K562 (cell line): ENCODE measurements at regions not wholly inside any gene's neighbourhood (a gene's known extent, or its start where the extent isn't known, plus 50 kb on each side); places are given as distances from the start of the nearest gene placed in this dataset.

ENCODE experiments used
- ATAC-seq: fragments of 200-7000 bp; cut with Tn5 transposase; 3 replicates; pipeline ENCODE4 v1.9.1; 2020; ENCODE audit warnings: moderate library complexity
- BruUV-seq: library from RNA; stranded (reverse); fragments of 400-500 nt; replicated peaks from 2 replicates; lab custom pipeline; 2021; lab: Mats Ljungman, UMichigan
- CTCF ChIA-PET: fragments of 300-600 bp; formaldehyde crosslinking; extraction: SDS; loops from one replicate; lab custom pipeline; 2021; ENCODE audit warnings: low intra/inter-chr PET ratio; lab: Yijun Ruan, JAX
- POLR2A ChIA-PET: fragments of 300-600, 350-650 bp; sonication (Branson Sonifier 250); formaldehyde crosslinking; extraction: SDS; loops from one replicate; lab custom pipeline; 2021; ENCODE audit warnings: antibody characterized with exemption, inconsistent platforms; lab: Yijun Ruan, JAX
- DNase-seq, 4 experiments: peaks; one replicate each; pipeline versions ENCODE4 v3.0.0 to v3.0.0-alpha.2; 2011 to 2018; ENCODE audit warnings: low spot score in 3 of 4, mixed read lengths in 3 of 4; ENCODE audit errors: extremely low read depth in 1 of 4
- FAIRE-seq: peaks from 2 replicates; lab custom pipeline; 2011; peaks lifted over from hg19 to GRCh38; lab: Jason Lieb, UNC
- H2AFZ ChIP-seq: 2 replicates; pipeline ENCODE4 v1.6.0; 2011; ENCODE audit warnings: low read depth, low read length, control low read depth, inconsistent platforms
- H3K27ac ChIP-seq: fragments of 200-600 bp; 3 replicates; pipeline ENCODE4 v1.8.0; 2011; ENCODE audit warnings: low read depth, mild to moderate bottlenecking, control low read depth, inconsistent platforms, low read length, moderate library complexity, mixed read lengths; ENCODE audit errors: extremely low read depth
- H3K27me3 ChIP-seq, 2 experiments: fragments of 300-600 bp in 1 of 2; 2 replicates in 1 of 2; 3 replicates in 1 of 2; pipeline versions ENCODE4 v1.6.0 to v1.8.0; 2011; ENCODE audit warnings: inconsistent platforms in 2 of 2, low read length in 2 of 2, mild to moderate bottlenecking in 1 of 2, mixed read lengths in 1 of 2, moderate library complexity in 1 of 2; ENCODE audit not compliant: control insufficient read depth in 2 of 2, insufficient read depth in 2 of 2
- H3K36me3 ChIP-seq: fragments of 300-600 bp; 3 replicates; pipeline ENCODE4 v1.8.0; 2011; ENCODE audit warnings: mild to moderate bottlenecking, low read length, inconsistent platforms; ENCODE audit not compliant: control insufficient read depth, insufficient read depth
- H3K4me1 ChIP-seq, 2 experiments: fragments of 200-600 bp in 1 of 2; replicated peaks in 1 of 2; 2 replicates in 1 of 2; 3 replicates in 1 of 2; pipeline versions ENCODE4 v1.5.1 to v1.8.0; 2011; ENCODE audit warnings: inconsistent platforms in 2 of 2, low read length in 2 of 2, mild to moderate bottlenecking in 1 of 2, mixed read lengths in 1 of 2, moderate library complexity in 1 of 2; ENCODE audit not compliant: control insufficient read depth in 2 of 2, insufficient read depth in 2 of 2
- H3K4me2 ChIP-seq: 2 replicates; pipeline ENCODE4 v1.6.1; 2011; ENCODE audit warnings: low read length, control low read depth, inconsistent platforms, mixed read lengths; ENCODE audit not compliant: insufficient read depth
- H3K4me3 ChIP-seq: fragments of 200-600 bp; sonication (generic), shearing (Covaris generic); 2 replicates; pipeline ENCODE4 v1.5.1; 2016; ENCODE audit warnings: control low read depth, inconsistent platforms
- H3K79me2 ChIP-seq: fragments of 200-600 bp; 3 replicates; pipeline ENCODE4 v1.8.0; 2011; ENCODE audit warnings: low read length, inconsistent platforms; ENCODE audit not compliant: control insufficient read depth, insufficient read depth
- H3K9ac ChIP-seq, 2 experiments: 2 replicates each; pipeline versions ENCODE4 v1.6.0 to v1.6.1; 2011; ENCODE audit warnings: low read depth in 2 of 2, low read length in 2 of 2, control low read depth in 1 of 2, inconsistent platforms in 1 of 2, mild to moderate bottlenecking in 1 of 2, mixed read lengths in 1 of 2; ENCODE audit not compliant: insufficient read depth in 1 of 2
- H3K9me1 ChIP-seq: one replicate; pipeline ENCODE4 v1.6.0; 2011; ENCODE audit warnings: inconsistent platforms, mild to moderate bottlenecking, low read length, moderate library complexity; ENCODE audit not compliant: control insufficient read depth, insufficient read depth
- H3K9me3 ChIP-seq: replicated peaks from 2 replicates; pipeline ENCODE4 v1.5.1; 2011; ENCODE audit warnings: low read depth, low read length, inconsistent platforms; ENCODE audit not compliant: control insufficient read depth, insufficient read depth
- H4K20me1 ChIP-seq: replicated peaks from 2 replicates; pipeline ENCODE4 v1.6.1; 2011; ENCODE audit warnings: low read length, inconsistent platforms, mixed read lengths; ENCODE audit not compliant: control insufficient read depth, insufficient read depth
- CLOCK ChIP-seq: fragments of 250-450 bp; sonication (Bioruptor Pico); IDR thresholded peaks from 2 replicates; pipeline ENCODE4 v1.4.0; 2020; ENCODE audit warnings: mild to moderate bottlenecking, moderate library complexity, borderline replicate concordance
- KLF1 ChIP-seq: fragments of 450-650 bp; IDR thresholded peaks from 2 replicates; pipeline ENCODE4 v1.6.1; 2016; ENCODE audit warnings: missing genetic modification characterization, missing compliant biosample characterization
- SMARCB1 ChIP-seq: IDR thresholded peaks from 2 replicates; pipeline ENCODE4 v1.6.1; 2011; ENCODE audit warnings: improper control_type of control experiment, low read depth; ENCODE audit not compliant: insufficient read length
- USF1 ChIP-seq: sonication (generic); formaldehyde crosslinking; IDR thresholded peaks from 2 replicates; pipeline ENCODE4 v1.9.0; 2022; ENCODE audit warnings: mild to moderate bottlenecking, missing genetic modification reagents
- WGBS: fragments of 100-300 bp; shearing (Covaris generic); methylation state at CpG from one replicate; pipeline ENCODE4 v1.1.6; 2016; ENCODE audit warnings: low coverage, mixed read lengths; ENCODE audit not compliant: insufficient coverage; ENCODE audit errors: missing lambda C conversion rate; 5-methylcytosine and 5-hydroxymethylcytosine counted together
- in situ Hi-C: fragments of 300-500 bp; cut with MboI; formaldehyde crosslinking; loops from 4 replicates; pipeline ENCODE4 v1.15.0; 2018; ENCODE audit warnings: inconsistent platforms, mixed read lengths
- intact Hi-C: fragments of 100-400 bp; cut with micrococcal nuclease; formaldehyde crosslinking; loops from 2 replicates; pipeline ENCODE4 v1.14.2; 2022
- TF ChIP-seq, protein P1 (sequence below): fragments of 450-650 bp; formaldehyde crosslinking; IDR thresholded peaks from 2 replicates; pipeline ENCODE4 v1.4.0; 2020; ENCODE audit warnings: mild to moderate bottlenecking, moderate library complexity
- TF ChIP-seq, protein P2 (sequence below): fragments of 250-450 bp; sonication (Bioruptor Pico); IDR thresholded peaks from 2 replicates; pipeline ENCODE4 v1.4.0; 2020; ENCODE audit warnings: mild to moderate bottlenecking, moderate library complexity
- TF ChIP-seq, protein P3 (sequence below): sonication (generic); formaldehyde crosslinking; IDR thresholded peaks from 2 replicates; pipeline ENCODE4 v1.8.0; 2022; ENCODE audit warnings: mild to moderate bottlenecking, low read depth, missing genetic modification reagents
- TF ChIP-seq, protein P4 (sequence below): sonication (generic); formaldehyde crosslinking; IDR thresholded peaks from 2 replicates; pipeline ENCODE4 v1.8.0; 2023; ENCODE audit warnings: missing genetic modification reagents, mild to moderate bottlenecking, borderline replicate concordance

GRCh38 chr7:17651863-17652385, 288.4 kb downstream of the SNX13 start:
- Histone ChIP-seq H2AFZ (no peak overlapping the region), H3K4me2 (no peak overlapping the region), H3K9me1 (no peaks in the 10 kb centered on the region), H3K9ac (no peak overlapping the region), H3K36me3 (no peaks in the 10 kb centered on the region), H3K4me1 (no peaks in the 10 kb centered on the region), H3K4me3 (no peak overlapping the region), H3K27me3 (no peaks in the 10 kb centered on the region), H3K9me3 (no peaks in the 10 kb centered on the region), H3K27ac (no peak overlapping the region), H4K20me1 (no peaks in the 10 kb centered on the region), H3K79me2 (no peaks in the 10 kb centered on the region)
- no peak for ATAC-seq
- WGBS = 2% methylated on average over 4 of the region's 4 CpGs
- in situ Hi-C loops (no loop called here), intact Hi-C loops (no loop called here)
- FAIRE-seq = no peak
- BruUV-seq = no TSS peak
- ChIA-PET POLR2A (no interaction called here), CTCF (no interaction called here)
- DNase-seq = no peak
- TF ChIP-seq, protein P1, sequence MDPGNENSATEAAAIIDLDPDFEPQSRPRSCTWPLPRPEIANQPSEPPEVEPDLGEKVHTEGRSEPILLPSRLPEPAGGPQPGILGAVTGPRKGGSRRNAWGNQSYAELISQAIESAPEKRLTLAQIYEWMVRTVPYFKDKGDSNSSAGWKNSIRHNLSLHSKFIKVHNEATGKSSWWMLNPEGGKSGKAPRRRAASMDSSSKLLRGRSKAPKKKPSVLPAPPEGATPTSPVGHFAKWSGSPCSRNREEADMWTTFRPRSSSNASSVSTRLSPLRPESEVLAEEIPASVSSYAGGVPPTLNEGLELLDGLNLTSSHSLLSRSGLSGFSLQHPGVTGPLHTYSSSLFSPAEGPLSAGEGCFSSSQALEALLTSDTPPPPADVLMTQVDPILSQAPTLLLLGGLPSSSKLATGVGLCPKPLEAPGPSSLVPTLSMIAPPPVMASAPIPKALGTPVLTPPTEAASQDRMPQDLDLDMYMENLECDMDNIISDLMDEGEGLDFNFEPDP (CRISPR knock-in tag) = no peak
- TF ChIP-seq USF1 (CRISPR knock-in tag) = no peak
- TF ChIP-seq, protein P2, sequence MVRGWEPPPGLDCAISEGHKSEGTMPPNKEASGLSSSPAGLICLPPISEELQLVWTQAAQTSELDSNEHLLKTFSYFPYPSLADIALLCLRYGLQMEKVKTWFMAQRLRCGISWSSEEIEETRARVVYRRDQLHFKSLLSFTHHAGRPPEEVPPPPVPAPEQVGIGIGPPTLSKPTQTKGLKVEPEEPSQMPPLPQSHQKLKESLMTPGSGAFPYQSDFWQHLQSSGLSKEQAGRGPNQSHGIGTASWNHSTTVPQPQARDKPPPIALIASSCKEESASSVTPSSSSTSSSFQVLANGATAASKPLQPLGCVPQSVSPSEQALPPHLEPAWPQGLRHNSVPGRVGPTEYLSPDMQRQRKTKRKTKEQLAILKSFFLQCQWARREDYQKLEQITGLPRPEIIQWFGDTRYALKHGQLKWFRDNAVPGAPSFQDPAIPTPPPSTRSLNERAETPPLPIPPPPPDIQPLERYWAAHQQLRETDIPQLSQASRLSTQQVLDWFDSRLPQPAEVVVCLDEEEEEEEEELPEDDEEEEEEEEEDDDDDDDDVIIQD (CRISPR knock-in tag) = no peak
- no peak for TF ChIP-seq KLF1 (tag)
- TF ChIP-seq, protein P3, sequence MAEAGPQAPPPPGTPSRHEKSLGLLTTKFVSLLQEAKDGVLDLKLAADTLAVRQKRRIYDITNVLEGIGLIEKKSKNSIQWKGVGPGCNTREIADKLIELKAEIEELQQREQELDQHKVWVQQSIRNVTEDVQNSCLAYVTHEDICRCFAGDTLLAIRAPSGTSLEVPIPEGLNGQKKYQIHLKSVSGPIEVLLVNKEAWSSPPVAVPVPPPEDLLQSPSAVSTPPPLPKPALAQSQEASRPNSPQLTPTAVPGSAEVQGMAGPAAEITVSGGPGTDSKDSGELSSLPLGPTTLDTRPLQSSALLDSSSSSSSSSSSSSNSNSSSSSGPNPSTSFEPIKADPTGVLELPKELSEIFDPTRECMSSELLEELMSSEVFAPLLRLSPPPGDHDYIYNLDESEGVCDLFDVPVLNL (CRISPR knock-in tag) = no peak
- TF ChIP-seq, protein P4, sequence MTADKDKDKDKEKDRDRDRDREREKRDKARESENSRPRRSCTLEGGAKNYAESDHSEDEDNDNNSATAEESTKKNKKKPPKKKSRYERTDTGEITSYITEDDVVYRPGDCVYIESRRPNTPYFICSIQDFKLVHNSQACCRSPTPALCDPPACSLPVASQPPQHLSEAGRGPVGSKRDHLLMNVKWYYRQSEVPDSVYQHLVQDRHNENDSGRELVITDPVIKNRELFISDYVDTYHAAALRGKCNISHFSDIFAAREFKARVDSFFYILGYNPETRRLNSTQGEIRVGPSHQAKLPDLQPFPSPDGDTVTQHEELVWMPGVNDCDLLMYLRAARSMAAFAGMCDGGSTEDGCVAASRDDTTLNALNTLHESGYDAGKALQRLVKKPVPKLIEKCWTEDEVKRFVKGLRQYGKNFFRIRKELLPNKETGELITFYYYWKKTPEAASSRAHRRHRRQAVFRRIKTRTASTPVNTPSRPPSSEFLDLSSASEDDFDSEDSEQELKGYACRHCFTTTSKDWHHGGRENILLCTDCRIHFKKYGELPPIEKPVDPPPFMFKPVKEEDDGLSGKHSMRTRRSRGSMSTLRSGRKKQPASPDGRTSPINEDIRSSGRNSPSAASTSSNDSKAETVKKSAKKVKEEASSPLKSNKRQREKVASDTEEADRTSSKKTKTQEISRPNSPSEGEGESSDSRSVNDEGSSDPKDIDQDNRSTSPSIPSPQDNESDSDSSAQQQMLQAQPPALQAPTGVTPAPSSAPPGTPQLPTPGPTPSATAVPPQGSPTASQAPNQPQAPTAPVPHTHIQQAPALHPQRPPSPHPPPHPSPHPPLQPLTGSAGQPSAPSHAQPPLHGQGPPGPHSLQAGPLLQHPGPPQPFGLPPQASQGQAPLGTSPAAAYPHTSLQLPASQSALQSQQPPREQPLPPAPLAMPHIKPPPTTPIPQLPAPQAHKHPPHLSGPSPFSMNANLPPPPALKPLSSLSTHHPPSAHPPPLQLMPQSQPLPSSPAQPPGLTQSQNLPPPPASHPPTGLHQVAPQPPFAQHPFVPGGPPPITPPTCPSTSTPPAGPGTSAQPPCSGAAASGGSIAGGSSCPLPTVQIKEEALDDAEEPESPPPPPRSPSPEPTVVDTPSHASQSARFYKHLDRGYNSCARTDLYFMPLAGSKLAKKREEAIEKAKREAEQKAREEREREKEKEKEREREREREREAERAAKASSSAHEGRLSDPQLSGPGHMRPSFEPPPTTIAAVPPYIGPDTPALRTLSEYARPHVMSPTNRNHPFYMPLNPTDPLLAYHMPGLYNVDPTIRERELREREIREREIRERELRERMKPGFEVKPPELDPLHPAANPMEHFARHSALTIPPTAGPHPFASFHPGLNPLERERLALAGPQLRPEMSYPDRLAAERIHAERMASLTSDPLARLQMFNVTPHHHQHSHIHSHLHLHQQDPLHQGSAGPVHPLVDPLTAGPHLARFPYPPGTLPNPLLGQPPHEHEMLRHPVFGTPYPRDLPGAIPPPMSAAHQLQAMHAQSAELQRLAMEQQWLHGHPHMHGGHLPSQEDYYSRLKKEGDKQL (CRISPR knock-in tag) = no peak
- no peak for TF ChIP-seq SMARCB1
- TF ChIP-seq CLOCK (CRISPR knock-in tag) = no peak
